PFSK-1 (cell line): ENCODE measurements at regions not wholly inside any gene's neighbourhood (a gene's known extent, or its start where the extent isn't known, plus 50 kb on each side); places are given as distances from the start of the nearest gene placed in this dataset.

Source experiments
- FOXP2 ChIP-seq: optimal IDR thresholded peaks from 2 replicates; pipeline ENCODE3; 2011; ENCODE audit warnings: borderline replicate concordance, control low read depth, inconsistent platforms; ENCODE audit not compliant: insufficient read depth; ENCODE audit errors: extremely low read length, extremely low read depth
- POLR2AphosphoS5 ChIP-seq: IDR thresholded peaks from 2 replicates; pipeline ENCODE4 v1.6.1; 2012; ENCODE audit warnings: low read depth, mild to moderate bottlenecking, control low read depth, low read length, moderate library complexity
- REST ChIP-seq, 2 experiments: IDR thresholded peaks; 2 replicates each; pipeline versions ENCODE4 v1.6.1 to v1.8.0; 2011 to 2012; ENCODE audit warnings: low read depth in 2 of 2, low read length in 2 of 2, control low read depth in 1 of 2, inconsistent platforms in 1 of 2, mild to moderate bottlenecking in 1 of 2, moderate library complexity in 1 of 2; ENCODE audit not compliant: insufficient read depth in 1 of 2
- SIN3A ChIP-seq: IDR thresholded peaks from 2 replicates; pipeline ENCODE4 v1.6.1; 2012; ENCODE audit warnings: mild to moderate bottlenecking, low read length, moderate library complexity, borderline replicate concordance; ENCODE audit not compliant: insufficient read depth
- TAF1 ChIP-seq: IDR thresholded peaks from 2 replicates; pipeline ENCODE4 v1.6.1; 2012; ENCODE audit warnings: low read length, control low read depth, borderline replicate concordance; ENCODE audit not compliant: insufficient read depth

GRCh38 chr4:112069110-112069509, 76.1 kb upstream of the FAM241A start:
- TF ChIP-seq REST (IDR thresholded peaks at IDR 0.05; ENCODE audit: insufficient read depth in 1 of 2, low read depth in 2 of 2, low read length in 2 of 2) (no peak), TAF1 (no peak), POLR2AphosphoS5 (no peak), SIN3A (no peak), FOXP2 (no peak)
